ENCODE measurements at regions not wholly inside any gene's neighbourhood (a gene's known extent, or its start where the extent isn't known, plus 50 kb on each side); places are given as distances from the start of the nearest gene placed in this dataset.

DNA sequence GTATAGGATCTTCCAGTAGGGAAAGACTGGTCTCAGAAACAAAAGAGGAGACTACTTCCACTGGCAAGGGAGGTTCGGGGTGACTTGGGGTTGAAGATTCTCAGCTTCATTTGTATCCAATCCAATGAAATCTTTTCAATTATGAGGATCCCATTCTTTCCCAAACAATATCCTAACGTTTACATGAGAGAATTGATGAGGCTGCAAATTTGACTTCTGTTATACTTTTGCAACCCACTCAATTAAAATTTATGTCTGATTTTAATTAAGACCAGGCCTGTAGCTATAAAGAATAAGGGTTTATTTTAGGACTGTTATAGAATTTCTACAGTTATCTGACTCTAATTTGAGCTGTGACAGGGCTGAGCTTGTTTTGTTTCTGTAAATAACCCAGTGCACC, 251.5 kb downstream of the ANKRD7 start:
- Histone ChIP-seq H4K20me1 (ENCODE audit: control insufficient read depth, insufficient read depth) (no peaks in the 10 kb centered on the region), H3K4me2 (ENCODE audit: control insufficient read depth, insufficient read depth) (no peak overlapping the region), H3K27me3 (replicated peaks in 1 of 2; ENCODE audit: control insufficient read depth in 2 of 2, insufficient read depth in 2 of 2, low read length in 1 of 2) (no peaks in the 10 kb centered on the region), H3K36me3 (ENCODE audit: control insufficient read depth in 2 of 2, insufficient read depth in 2 of 2, low read length in 1 of 2) (no peaks in the 10 kb centered on the region), H3K4me1 (ENCODE audit: control insufficient read depth, insufficient read depth, low read length) (no peaks in the 10 kb centered on the region), H3K4me3 (no peak overlapping the region), H3K27ac (ENCODE audit: control insufficient read depth, insufficient read depth) (no peak overlapping the region), H3K9me3 (replicated peaks; ENCODE audit: control insufficient read depth, insufficient read depth, low read length) (no peaks in the 10 kb centered on the region), H3K9ac (ENCODE audit: control insufficient read depth, insufficient read depth, low read length) (no peak overlapping the region), H3K79me2 (ENCODE audit: control insufficient read depth, insufficient read depth, low read length) (no peaks in the 10 kb centered on the region), H2AFZ (ENCODE audit: control insufficient read depth, low read depth, low read length) (no peak overlapping the region)
- in situ Hi-C loops (cut with MboI) = no loop called here
- ChIA-PET SMC1A (ENCODE audit: uncharacterized antibody, unreplicated experiment) (interaction anchor here (1.2 kb wide), 1 partner anchor 30 kb away, joined by 3 read pairs; no protein-coding TSS in a partner anchor), RAD21 (ENCODE audit: unreplicated experiment) (interaction anchor here (0.5 kb wide), 1 partner anchor 15 kb away, joined by 3 read pairs; no protein-coding TSS in a partner anchor), CTCF (no interaction called here), POLR2A (no interaction called here)
- TF ChIP-seq, protein P1, sequence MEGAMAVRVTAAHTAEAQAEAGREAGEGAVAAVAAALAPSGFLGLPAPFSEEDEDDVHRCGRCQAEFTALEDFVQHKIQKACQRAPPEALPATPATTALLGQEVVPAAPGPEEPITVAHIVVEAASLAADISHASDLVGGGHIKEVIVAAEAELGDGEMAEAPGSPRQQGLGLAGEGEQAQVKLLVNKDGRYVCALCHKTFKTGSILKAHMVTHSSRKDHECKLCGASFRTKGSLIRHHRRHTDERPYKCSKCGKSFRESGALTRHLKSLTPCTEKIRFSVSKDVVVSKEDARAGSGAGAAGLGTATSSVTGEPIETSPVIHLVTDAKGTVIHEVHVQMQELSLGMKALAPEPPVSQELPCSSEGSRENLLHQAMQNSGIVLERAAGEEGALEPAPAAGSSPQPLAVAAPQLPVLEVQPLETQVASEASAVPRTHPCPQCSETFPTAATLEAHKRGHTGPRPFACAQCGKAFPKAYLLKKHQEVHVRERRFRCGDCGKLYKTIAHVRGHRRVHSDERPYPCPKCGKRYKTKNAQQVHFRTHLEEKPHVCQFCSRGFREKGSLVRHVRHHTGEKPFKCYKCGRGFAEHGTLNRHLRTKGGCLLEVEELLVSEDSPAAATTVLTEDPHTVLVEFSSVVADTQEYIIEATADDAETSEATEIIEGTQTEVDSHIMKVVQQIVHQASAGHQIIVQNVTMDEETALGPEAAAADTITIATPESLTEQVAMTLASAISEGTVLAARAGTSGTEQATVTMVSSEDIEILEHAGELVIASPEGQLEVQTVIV (IDR thresholded peaks at IDR 0.05; ENCODE audit: borderline replicate concordance, partially characterized antibody) = no peak
- TF ChIP-seq RAD51 (IDR thresholded peaks at IDR 0.05) (no peak), TCF3 (IDR thresholded peaks at IDR 0.05; ENCODE audit: borderline replicate concordance, insufficient read depth, low read depth, low read length) (no peak), NFYB (IDR thresholded peaks at IDR 0.05; ENCODE audit: insufficient read depth, low read depth, low read length) (no peak), CEBPB (IDR thresholded peaks at IDR 0.05; ENCODE audit: borderline replicate concordance in 1 of 2, low read depth in 2 of 2, low read length in 2 of 2) (no peak), FOS (IDR thresholded peaks at IDR 0.05; ENCODE audit: borderline replicate concordance, extremely low read depth, insufficient read length) (no peak), NR2C1 (IDR thresholded peaks at IDR 0.05) (no peak), RCOR1 (conservative IDR thresholded peaks at IDR 0.05; ENCODE audit: low read depth, low read length) (no peak), SIX5 (IDR thresholded peaks at IDR 0.05; ENCODE audit: low read depth, low read length, severe bottlenecking) (no peak), ZBED1 (IDR thresholded peaks at IDR 0.05; ENCODE audit: borderline replicate concordance) (no peak), SP1 (IDR thresholded peaks at IDR 0.05; ENCODE audit: low read depth, low read length) (no peak)
- WGBS (ENCODE audit: insufficient coverage, insufficient replicate concordance, low lambda C conversion rate, missing lambda C conversion rate) = 2% methylated on average over 2 of the region's 2 CpGs
- intact Hi-C loops (cut with micrococcal nuclease; ENCODE audit: unreplicated experiment) = no loop called here
- ATAC-seq (no peak), FAIRE-seq (no peak), DNase-seq (ENCODE audit: low read depth, low spot score) (no peak)
- BruUV-seq (replicated peaks) = no TSS peak
